ENCODE measurements at regions not wholly inside any gene's neighbourhood (a gene's known extent, or its start where the extent isn't known, plus 50 kb on each side); places are given as distances from the start of the nearest gene placed in this dataset.

DNA sequence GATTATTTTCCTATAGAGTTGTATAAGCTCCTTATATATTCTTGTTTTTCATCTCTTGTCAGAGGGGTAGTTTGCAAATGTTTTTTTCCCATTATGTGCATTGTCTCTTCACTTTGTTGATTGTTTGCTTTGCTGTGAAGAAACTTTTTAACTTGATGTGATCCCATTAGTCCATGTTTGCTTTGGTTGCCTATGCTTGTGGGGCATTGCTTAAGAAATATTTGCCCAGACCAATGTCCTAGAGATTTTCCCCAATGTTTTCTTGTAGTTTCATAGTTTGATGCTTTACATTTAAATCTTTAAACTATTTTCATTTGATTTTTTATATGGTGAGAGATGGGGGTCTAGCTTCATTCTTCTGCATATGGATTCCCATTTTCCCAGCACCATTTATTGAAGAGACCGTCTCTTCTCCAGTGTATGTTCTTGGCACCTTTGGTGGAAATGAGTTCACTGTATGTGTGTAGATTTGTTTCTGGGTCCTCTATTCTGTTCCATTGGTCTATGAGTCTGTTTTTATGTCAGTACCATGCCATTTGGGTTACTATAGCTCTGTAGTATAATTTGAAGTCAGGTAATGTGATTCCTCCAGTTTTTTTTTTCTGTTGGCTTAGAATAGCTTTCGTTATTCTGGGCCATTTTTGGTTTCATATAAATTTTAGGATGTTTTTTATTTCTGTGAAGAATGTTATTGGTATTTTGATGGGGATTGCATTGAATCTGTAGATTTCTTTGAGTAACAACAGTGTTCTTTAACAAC, 165.8 kb downstream of the ABCA8 start:
- Histone ChIP-seq H3K4me1 (ENCODE audit: insufficient read depth, low read length) (peaks cover 32% of the 10 kb centered on the region), H3K9me3 (ENCODE audit: low read depth, low read length) (no peaks in the 10 kb centered on the region), H3K4me3 (ENCODE audit: low read length) (no peak overlapping the region), H3K27me3 (ENCODE audit: insufficient read depth, low read length) (no peaks in the 10 kb centered on the region)

DNA sequence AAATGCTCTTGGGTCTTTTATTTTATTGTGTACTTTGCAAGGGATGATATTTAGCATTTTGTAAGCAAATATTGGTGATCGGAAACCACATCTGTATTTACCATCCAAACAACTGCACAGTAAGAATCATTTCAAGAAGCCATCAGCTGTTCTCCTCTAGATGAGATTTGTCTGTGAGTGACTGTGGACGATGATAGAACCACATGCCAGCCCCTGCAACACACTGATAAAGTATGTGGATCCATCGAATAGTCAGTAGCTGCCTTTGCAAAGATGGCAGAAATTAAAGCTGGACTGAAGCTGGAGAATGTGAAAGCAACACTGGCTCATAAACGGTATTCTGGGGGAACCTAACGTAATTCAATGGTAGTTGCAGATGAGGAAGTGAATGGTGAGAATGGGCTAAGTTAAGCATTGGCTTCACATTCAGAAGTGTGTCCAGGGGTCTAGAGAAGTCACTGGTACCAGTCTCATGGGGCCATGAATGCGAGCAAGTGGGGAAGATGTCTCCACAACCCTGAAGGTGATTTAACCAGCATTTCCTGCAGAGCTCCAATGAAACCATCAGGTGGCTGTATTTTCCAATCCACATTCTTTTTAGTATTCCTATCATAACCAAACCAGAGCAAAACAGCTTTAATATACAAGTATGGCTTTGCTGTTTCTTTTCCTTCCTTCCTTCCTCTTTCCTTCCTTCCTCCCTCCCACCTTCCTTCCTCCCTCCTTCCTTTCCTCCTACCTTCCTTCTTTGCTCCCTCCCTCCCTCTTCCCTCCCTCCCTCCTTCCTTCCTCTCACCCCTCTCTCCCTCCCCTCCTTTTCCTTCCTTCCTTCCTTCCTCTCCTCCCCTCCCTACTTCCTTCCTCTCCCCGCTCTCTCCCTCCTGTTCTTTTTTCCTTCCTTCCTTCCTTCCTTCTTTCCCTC, 169.4 kb downstream of the ABCA8 start:
- H3K27me3 ChIP-seq (ENCODE audit: insufficient read depth, low read length) = no peaks in the 10 kb centered on the region
- H3K4me1 ChIP-seq (ENCODE audit: insufficient read depth, low read length) = peaks cover under 1% of the 10 kb centered on the region
- H3K9me3 ChIP-seq (ENCODE audit: low read depth, low read length) = no peaks in the 10 kb centered on the region

GRCh38 chr17:68784431-68784830, 170.8 kb downstream of the ABCA8 start:
- Histone ChIP-seq H3K9me3 (ENCODE audit: low read depth, low read length) (no peaks in the 10 kb centered on the region), H3K27me3 (ENCODE audit: insufficient read depth, low read length) (no peaks in the 10 kb centered on the region), H3K4me1 (ENCODE audit: insufficient read depth, low read length) (no peaks in the 10 kb centered on the region), H3K4me3 (ENCODE audit: low read length) (no peak overlapping the region)

More for the DNA sequence above, 169.4 kb downstream of the ABCA8 start:
- no peak overlapping the region for H3K4me3 ChIP-seq (ENCODE audit: low read length)

DNA sequence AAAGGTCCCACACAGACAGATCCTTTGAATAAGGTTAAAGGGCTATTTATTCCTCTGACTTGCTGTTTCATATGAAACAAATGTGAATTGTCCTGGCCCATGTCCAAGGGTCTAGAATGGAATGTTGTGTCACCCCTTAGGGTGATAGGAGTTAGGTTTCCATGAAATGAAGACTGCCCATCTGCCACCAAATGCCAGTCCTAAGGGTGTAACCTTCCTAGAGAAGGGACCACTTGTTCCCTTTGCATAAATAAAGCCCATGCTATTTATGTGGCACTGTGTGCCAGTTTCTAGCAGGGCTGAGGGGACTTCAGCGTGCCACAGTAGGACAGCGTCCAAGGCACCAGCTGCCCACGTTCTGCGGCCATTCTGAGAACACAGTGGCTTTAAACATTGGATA, 171.3 kb downstream of the ABCA8 start:
- no peak overlapping the region for H3K4me3 ChIP-seq (ENCODE audit: low read length)
- no peaks in the 10 kb centered on the region for H3K27me3 ChIP-seq (ENCODE audit: insufficient read depth, low read length)
- no peaks in the 10 kb centered on the region for H3K9me3 ChIP-seq (ENCODE audit: low read depth, low read length)
- H3K4me1 ChIP-seq (ENCODE audit: insufficient read depth, low read length) = no peaks in the 10 kb centered on the region

DNA sequence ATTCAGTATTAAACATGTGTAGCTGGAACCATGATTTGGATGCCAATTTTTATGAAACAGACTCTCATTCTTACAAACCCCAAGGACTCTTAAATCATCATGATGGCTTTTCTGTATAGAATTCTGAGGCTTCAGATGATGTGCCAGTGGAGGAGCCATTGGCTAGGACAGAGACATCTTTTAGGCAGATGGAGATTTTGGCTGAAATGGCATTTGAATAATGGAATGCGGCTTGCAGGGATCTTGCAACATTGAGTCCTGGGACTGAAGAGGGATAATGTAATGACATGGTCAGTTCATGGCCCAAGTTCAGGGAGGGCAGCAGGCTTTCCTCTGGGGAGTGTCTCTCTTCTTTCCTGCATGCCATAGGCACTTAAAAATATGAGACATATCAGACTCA, 172.4 kb downstream of the ABCA8 start:
- no peaks in the 10 kb centered on the region for H3K9me3 ChIP-seq (ENCODE audit: low read depth, low read length)
- no peaks in the 10 kb centered on the region for H3K27me3 ChIP-seq (ENCODE audit: insufficient read depth, low read length)
- no peak overlapping the region for H3K4me3 ChIP-seq (ENCODE audit: low read length)
- H3K4me1 ChIP-seq (ENCODE audit: insufficient read depth, low read length) = peaks cover 4% of the 10 kb centered on the region

- Histone ChIP-seq H3K4me1 (ENCODE audit: insufficient read depth, low read length) (peaks cover 4% of the 10 kb centered on the region), H3K4me3 (ENCODE audit: low read length) (no peak overlapping the region), H3K9me3 (ENCODE audit: low read depth, low read length) (no peaks in the 10 kb centered on the region), H3K27me3 (ENCODE audit: insufficient read depth, low read length) (no peaks in the 10 kb centered on the region)
These were observed 174.6 kb downstream of the ABCA8 start for GRCh38 chr17:68780596-68780995.

DNA sequence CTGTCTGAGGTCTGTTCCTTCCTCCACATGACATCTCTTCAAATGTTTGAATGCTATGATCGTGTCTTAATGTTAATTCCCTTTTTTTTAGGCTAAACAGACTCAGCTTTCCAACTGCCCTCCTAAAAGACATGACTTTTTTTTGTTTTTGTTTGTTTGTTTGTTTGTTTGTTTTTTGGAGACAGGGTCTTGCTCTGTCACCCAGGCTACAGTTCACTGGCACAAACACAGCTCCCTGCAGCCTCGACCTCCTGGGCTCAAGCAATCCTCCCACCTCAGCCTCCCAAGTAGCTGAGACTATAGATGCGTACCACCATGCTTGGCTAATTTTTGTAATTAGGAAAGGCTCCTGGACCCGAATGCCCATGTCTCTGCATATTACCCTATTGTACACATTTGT, 176.5 kb downstream of the ABCA8 start:
- Histone ChIP-seq H3K9me3 (ENCODE audit: low read depth, low read length) (no peaks in the 10 kb centered on the region), H3K4me3 (ENCODE audit: low read length) (no peak overlapping the region), H3K27me3 (ENCODE audit: insufficient read depth, low read length) (no peaks in the 10 kb centered on the region), H3K4me1 (ENCODE audit: insufficient read depth, low read length) (peaks cover 4% of the 10 kb centered on the region)

- peaks cover 4% of the 10 kb centered on the region for H3K4me1 ChIP-seq (ENCODE audit: insufficient read depth, low read length)
- no peaks in the 10 kb centered on the region for H3K9me3 ChIP-seq (ENCODE audit: low read depth, low read length)
- H3K27me3 ChIP-seq (ENCODE audit: insufficient read depth, low read length) = no peaks in the 10 kb centered on the region
- H3K4me3 ChIP-seq (ENCODE audit: low read length) = no peak overlapping the region
These were observed 176.9 kb upstream of the FAM20A start for GRCh38 chr17:68777856-68778694.

GRCh38 chr17:68777243-68777855, 176.2 kb upstream of the FAM20A start:
- Histone ChIP-seq H3K4me3 (ENCODE audit: low read length) (no peak overlapping the region), H3K9me3 (ENCODE audit: low read depth, low read length) (no peaks in the 10 kb centered on the region), H3K4me1 (ENCODE audit: insufficient read depth, low read length) (peaks cover 4% of the 10 kb centered on the region), H3K27me3 (ENCODE audit: insufficient read depth, low read length) (no peaks in the 10 kb centered on the region)

DNA sequence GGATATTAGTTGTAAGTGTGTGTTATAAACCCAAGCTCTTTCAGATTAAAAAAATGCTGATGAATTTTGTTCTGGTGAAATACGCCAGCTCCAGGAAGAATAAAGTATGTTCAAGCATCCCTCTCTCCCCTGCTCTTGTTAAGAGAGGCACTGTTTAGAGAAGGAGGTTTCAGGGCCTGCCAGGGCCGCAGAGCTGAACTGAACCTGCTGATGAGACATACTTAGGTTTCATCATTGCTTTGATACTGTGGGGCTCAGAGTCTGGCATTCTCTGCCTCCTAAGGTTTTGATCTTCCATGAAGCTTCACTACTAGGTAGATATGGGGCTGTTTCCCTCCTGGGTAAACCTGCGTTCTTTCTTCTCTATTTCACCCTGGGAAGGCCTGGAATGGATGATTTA, 175.3 kb upstream of the FAM20A start:
- peaks cover 10% of the 10 kb centered on the region for H3K4me1 ChIP-seq (ENCODE audit: insufficient read depth, low read length)
- no peaks in the 10 kb centered on the region for H3K9me3 ChIP-seq (ENCODE audit: low read depth, low read length)
- no peak overlapping the region for H3K4me3 ChIP-seq (ENCODE audit: low read length)
- no peaks in the 10 kb centered on the region for H3K27me3 ChIP-seq (ENCODE audit: insufficient read depth, low read length)

DNA sequence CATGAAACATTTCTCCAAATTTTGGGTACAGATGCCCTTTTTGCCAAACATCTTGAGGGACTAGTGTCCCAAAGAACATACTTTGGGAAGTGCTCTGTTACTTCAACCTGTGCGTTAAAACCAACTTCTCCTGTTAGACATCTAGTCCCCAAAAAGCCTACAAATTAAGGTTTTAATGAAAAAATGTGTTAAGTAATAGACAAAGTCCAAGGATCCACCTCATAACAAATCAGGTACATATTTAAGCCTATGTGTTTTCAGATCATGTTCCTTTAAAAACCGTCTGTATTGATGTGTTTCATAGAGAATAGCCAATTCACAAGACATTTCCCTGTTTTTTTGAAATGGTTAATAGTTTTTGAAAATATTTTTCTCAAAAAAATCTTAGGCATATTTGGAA, 174.8 kb upstream of the FAM20A start:
- Histone ChIP-seq H3K27me3 (ENCODE audit: insufficient read depth, low read length) (no peaks in the 10 kb centered on the region), H3K4me3 (ENCODE audit: low read length) (no peak overlapping the region), H3K9me3 (ENCODE audit: low read depth, low read length) (no peaks in the 10 kb centered on the region), H3K4me1 (ENCODE audit: insufficient read depth, low read length) (peaks cover 10% of the 10 kb centered on the region)

DNA sequence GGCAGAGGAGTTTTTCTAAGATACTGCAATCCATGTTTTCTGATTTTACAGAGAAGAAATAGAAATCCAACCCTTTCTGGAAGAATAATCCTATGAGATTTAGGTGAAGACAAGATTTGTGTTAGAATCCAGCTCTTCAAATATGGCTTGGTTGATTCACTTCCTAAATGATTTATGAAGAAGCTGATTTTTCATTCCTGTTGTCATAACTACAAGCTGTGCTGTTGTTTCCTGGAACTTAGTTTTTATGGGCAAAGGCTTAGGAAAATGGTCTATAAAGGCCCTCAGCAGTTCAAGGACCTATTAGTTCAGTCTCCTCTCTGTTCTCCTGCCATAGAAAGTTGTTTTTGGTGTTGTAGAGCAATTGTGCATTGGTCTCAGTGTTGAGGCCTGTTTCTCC, 174.2 kb upstream of the FAM20A start:
- peaks cover 10% of the 10 kb centered on the region for H3K4me1 ChIP-seq (ENCODE audit: insufficient read depth, low read length)
- no peaks in the 10 kb centered on the region for H3K27me3 ChIP-seq (ENCODE audit: insufficient read depth, low read length)
- H3K4me3 ChIP-seq (ENCODE audit: low read length) = no peak overlapping the region
- H3K9me3 ChIP-seq (ENCODE audit: low read depth, low read length) = no peaks in the 10 kb centered on the region

- no peak overlapping the region for H3K4me3 ChIP-seq (ENCODE audit: low read length)
- H3K27me3 ChIP-seq (ENCODE audit: insufficient read depth, low read length) = no peaks in the 10 kb centered on the region
- H3K9me3 ChIP-seq (ENCODE audit: low read depth, low read length) = no peaks in the 10 kb centered on the region
- peaks cover 6% of the 10 kb centered on the region for H3K4me1 ChIP-seq (ENCODE audit: insufficient read depth, low read length)
These were observed 170.8 kb upstream of the FAM20A start for GRCh38 chr17:68771867-68772515.

GRCh38 chr17:68768804-68769203, 167.6 kb upstream of the FAM20A start:
- Histone ChIP-seq H3K27me3 (ENCODE audit: insufficient read depth, low read length) (no peaks in the 10 kb centered on the region), H3K4me3 (ENCODE audit: low read length) (no peak overlapping the region), H3K9me3 (ENCODE audit: low read depth, low read length) (no peaks in the 10 kb centered on the region), H3K4me1 (ENCODE audit: insufficient read depth, low read length) (peaks cover 6% of the 10 kb centered on the region)

Measured in mononuclear cell (primary cell).